HepG2 (cell line): ENCODE measurements at regions not wholly inside any gene's neighbourhood (a gene's known extent, or its start where the extent isn't known, plus 50 kb on each side); places are given as distances from the start of the nearest gene placed in this dataset.

Experiments
- ATF7 ChIP-seq, 2 experiments: fragments of 450-650 bp in 1 of 2; sonication (generic) in 1 of 2; formaldehyde crosslinking in 1 of 2; IDR thresholded peaks; 2 replicates each; pipeline versions ENCODE4 v1.4.0 to v1.6.1; 2016 to 2020; ENCODE audit warnings: antibody characterized with exemption in 1 of 2, mild to moderate bottlenecking in 1 of 2, missing genetic modification reagents in 1 of 2
- BRF2 ChIP-seq: sonication (generic); formaldehyde crosslinking; IDR thresholded peaks from 2 replicates; pipeline ENCODE4 v1.8.1; 2022; ENCODE audit warnings: mild to moderate bottlenecking, missing genetic modification reagents
- DNMT1 ChIP-seq: sonication (generic); formaldehyde crosslinking; IDR thresholded peaks from 2 replicates; pipeline ENCODE4 v1.5.1; 2020; ENCODE audit warnings: mild to moderate bottlenecking, missing genetic modification reagents
- DNMT3B ChIP-seq: conservative IDR thresholded peaks from 2 replicates; pipeline ENCODE4 v1.6.1; 2016; ENCODE audit warnings: missing biosample characterization, control low read depth
- HNRNPH1 ChIP-seq: fragments of 200-400 bp; formaldehyde crosslinking; optimal IDR thresholded peaks from 2 replicates; pipeline ENCODE3; 2017; ENCODE audit warnings: mild to moderate bottlenecking, low read depth, low read length
- HOXA9 ChIP-seq: sonication (generic); formaldehyde crosslinking; IDR thresholded peaks from 2 replicates; pipeline ENCODE4 v1.8.1; 2022; ENCODE audit warnings: missing genetic modification reagents, mild to moderate bottlenecking, moderate library complexity, borderline replicate concordance
- IRF9 ChIP-seq: sonication (generic); formaldehyde crosslinking; IDR thresholded peaks from 2 replicates; pipeline ENCODE4 v1.8.0; 2022; ENCODE audit warnings: missing genetic modification reagents, mild to moderate bottlenecking, borderline replicate concordance
- NFIC ChIP-seq: IDR thresholded peaks from 2 replicates; pipeline ENCODE4 v1.6.1; 2012; ENCODE audit warnings: mild to moderate bottlenecking, low read length, inconsistent platforms
- PATZ1 ChIP-seq: sonication (generic); formaldehyde crosslinking; IDR thresholded peaks from 2 replicates; pipeline ENCODE4 v1.4.0; 2020; ENCODE audit warnings: missing genetic modification reagents
- SCMH1 ChIP-seq: sonication (generic); formaldehyde crosslinking; IDR thresholded peaks from 2 replicates; pipeline ENCODE4 v1.9.0; 2021; ENCODE audit warnings: missing genetic modification reagents, mild to moderate bottlenecking, borderline replicate concordance
- TBX2 ChIP-seq: sonication (generic); formaldehyde crosslinking; IDR thresholded peaks from 2 replicates; pipeline ENCODE4 v1.5.0; 2020; ENCODE audit warnings: missing genetic modification reagents, mild to moderate bottlenecking, borderline replicate concordance
- ZNF446 ChIP-seq: sonication (generic); formaldehyde crosslinking; IDR thresholded peaks from 2 replicates; pipeline ENCODE4 v1.5.0; 2020; ENCODE audit warnings: mild to moderate bottlenecking, missing genetic modification reagents
- ZNF572 ChIP-seq: sonication (generic); formaldehyde crosslinking; IDR thresholded peaks from 2 replicates; pipeline ENCODE4 v1.5.1; 2020; ENCODE audit warnings: mild to moderate bottlenecking, missing genetic modification reagents
- ZNF720 ChIP-seq: sonication (generic); formaldehyde crosslinking; IDR thresholded peaks from 2 replicates; pipeline ENCODE4 v1.4.0; 2020; ENCODE audit warnings: missing genetic modification reagents
- ZNF780A ChIP-seq: sonication (generic); formaldehyde crosslinking; IDR thresholded peaks from 2 replicates; pipeline ENCODE4 v1.8.0; 2022; ENCODE audit warnings: mild to moderate bottlenecking, missing genetic modification reagents, moderate library complexity
- ZNF879 ChIP-seq: sonication (generic); formaldehyde crosslinking; IDR thresholded peaks from 2 replicates; pipeline ENCODE4 v1.8.1; 2023; ENCODE audit warnings: missing genetic modification reagents
- TF ChIP-seq, protein P1 (sequence below): sonication (generic); formaldehyde crosslinking; IDR thresholded peaks from 2 replicates; pipeline ENCODE4 v1.5.0; 2020; ENCODE audit warnings: mild to moderate bottlenecking, missing genetic modification reagents, borderline replicate concordance
- TF ChIP-seq, protein P2 (sequence below): sonication (generic); formaldehyde crosslinking; IDR thresholded peaks from 2 replicates; pipeline ENCODE4 v1.8.0; 2022; ENCODE audit warnings: missing genetic modification reagents, low read depth, mild to moderate bottlenecking, borderline replicate concordance

- TF ChIP-seq ZNF780A (CRISPR knock-in tag) (no peak), ZNF446 (CRISPR knock-in tag) (no peak), ATF7 (IDR thresholded peaks at IDR 0.05) (no peak), ATF7 (CRISPR knock-in tag; IDR thresholded peaks at IDR 0.05) (no peak), SCMH1 (CRISPR knock-in tag) (no peak), DNMT1 (CRISPR knock-in tag) (no peak), HNRNPH1 (no peak), HOXA9 (no peak), IRF9 (CRISPR knock-in tag) (0 out of 2 replicates have a peak, but pooled peaks have one; percentile 54), DNMT3B (CRISPR knock-in tag) (no peak), NFIC (no peak), PATZ1 (CRISPR knock-in tag) (peak; percentile 9; the same call in 1 of the 2 replicates), ZNF572 (CRISPR knock-in tag) (no peak), BRF2 (CRISPR knock-in tag) (no peak), TBX2 (CRISPR knock-in tag) (no peak; the same call in 1 of the 2 replicates), ZNF879 (CRISPR knock-in tag) (no peak), ZNF720 (CRISPR knock-in tag) (no peak)
- TF ChIP-seq, protein P1, sequence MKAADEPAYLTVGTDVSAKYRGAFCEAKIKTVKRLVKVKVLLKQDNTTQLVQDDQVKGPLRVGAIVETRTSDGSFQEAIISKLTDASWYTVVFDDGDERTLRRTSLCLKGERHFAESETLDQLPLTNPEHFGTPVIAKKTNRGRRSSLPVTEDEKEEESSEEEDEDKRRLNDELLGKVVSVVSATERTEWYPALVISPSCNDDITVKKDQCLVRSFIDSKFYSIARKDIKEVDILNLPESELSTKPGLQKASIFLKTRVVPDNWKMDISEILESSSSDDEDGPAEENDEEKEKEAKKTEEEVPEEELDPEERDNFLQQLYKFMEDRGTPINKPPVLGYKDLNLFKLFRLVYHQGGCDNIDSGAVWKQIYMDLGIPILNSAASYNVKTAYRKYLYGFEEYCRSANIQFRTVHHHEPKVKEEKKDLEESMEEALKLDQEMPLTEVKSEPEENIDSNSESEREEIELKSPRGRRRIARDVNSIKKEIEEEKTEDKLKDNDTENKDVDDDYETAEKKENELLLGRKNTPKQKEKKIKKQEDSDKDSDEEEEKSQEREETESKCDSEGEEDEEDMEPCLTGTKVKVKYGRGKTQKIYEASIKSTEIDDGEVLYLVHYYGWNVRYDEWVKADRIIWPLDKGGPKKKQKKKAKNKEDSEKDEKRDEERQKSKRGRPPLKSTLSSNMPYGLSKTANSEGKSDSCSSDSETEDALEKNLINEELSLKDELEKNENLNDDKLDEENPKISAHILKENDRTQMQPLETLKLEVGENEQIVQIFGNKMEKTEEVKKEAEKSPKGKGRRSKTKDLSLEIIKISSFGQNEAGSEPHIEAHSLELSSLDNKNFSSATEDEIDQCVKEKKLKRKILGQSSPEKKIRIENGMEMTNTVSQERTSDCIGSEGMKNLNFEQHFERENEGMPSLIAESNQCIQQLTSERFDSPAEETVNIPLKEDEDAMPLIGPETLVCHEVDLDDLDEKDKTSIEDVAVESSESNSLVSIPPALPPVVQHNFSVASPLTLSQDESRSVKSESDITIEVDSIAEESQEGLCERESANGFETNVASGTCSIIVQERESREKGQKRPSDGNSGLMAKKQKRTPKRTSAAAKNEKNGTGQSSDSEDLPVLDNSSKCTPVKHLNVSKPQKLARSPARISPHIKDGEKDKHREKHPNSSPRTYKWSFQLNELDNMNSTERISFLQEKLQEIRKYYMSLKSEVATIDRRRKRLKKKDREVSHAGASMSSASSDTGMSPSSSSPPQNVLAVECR (CRISPR knock-in tag): no peak; the same call in 1 of the 2 replicates
- TF ChIP-seq, protein P2, sequence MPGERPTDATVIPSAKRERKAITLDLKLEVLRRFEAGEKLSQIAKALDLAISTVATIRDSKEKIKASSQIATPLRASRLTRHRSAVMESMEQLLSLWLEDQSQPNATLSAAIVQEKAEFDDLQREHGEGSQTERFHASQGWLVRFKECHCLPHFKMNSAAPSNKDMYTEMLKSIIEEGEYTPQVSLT (CRISPR knock-in tag): no peak
Measured at GRCh38 chr10:30553626-30554439, 75.7 kb downstream of the LYZL2 start (continued).
